Right lung (tissue), 2 donors: ENCODE measurements at regions not wholly inside any gene's neighbourhood (a gene's known extent, or its start where the extent isn't known, plus 50 kb on each side); places are given as distances from the start of the nearest gene placed in this dataset.

ENCODE experiments used
- DNase-seq, 2 donors: peaks; one replicate each; pipeline ENCODE4 v3.0.0-alpha.2; 2013

GRCh38 chr10:2188371-2188770, 451.0 kb upstream of the ADARB2 start:
- DNase-seq, result no peak

DNA sequence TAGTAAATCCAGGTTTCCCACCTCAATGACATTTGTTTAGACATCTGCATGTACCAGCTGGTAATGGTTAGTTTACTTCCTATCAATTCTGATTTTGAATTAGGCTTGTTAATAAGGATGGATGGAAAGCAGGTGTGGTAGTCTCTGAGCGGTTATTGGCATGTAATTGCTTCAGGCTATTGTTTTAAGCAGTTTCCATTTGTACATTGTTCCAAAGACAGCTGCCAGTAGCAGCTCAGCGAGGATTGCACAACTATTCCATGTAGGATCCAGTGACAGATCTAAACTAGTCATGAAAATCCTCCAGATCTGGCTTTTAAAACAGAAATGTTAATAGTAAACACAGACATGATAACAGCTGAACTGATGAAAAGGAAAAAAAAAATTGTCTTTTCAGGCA, 436.0 kb upstream of the ADARB2 start:
- DNase-seq, result no peak

GRCh38 chr10:2165771-2166460, 428.6 kb upstream of the ADARB2 start:
- DNase-seq, result peak in 1 of 2 donors; percentile 6

DNA sequence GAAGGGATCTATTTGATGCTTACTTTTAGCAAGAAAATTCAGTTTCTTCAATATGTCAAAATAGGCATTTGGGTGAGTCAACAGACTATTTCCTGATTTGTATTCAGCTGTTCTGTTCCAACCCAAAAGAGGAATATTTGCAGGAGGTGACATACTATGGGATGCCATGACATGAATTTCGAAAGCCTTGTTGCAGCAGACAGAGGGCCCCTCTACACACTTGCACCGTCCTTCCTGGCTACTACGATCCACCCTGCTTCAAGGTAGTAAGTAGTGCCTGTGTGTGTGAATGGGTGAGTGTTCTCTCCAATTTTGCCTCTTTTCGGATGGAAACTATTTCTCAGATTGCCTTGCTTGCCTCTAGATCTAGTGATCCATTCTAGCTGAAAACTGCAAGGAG, 413.0 kb upstream of the ADARB2 start:
- no peak for DNase-seq

DNA sequence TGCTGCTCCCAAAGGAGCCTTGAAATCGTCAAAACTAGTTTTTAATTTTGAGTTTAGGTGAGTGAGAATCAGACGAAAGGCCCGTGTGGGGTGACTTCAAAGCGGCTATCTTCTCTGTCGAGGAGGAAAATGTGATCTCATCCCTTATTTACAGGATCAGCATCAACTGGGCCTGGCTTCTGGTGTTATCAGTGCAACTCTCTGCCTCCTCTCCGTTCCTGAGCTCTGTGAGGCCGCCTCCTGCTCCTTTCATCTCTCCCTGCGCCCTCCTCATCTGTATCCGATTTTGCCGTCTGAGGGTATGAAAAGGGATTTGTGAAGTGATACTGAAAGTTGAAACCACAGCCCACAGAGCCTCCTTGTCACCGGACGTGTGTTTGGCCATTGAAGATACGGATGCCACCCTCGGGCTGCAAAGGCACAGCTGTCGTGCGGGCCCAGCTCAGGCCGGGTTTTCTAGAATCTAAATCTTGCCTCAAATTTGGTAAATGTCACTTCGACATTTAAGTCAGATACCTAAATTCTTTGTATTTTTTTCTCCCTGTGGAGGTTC, 408.7 kb upstream of the ADARB2 start:
- no peak for DNase-seq

DNA sequence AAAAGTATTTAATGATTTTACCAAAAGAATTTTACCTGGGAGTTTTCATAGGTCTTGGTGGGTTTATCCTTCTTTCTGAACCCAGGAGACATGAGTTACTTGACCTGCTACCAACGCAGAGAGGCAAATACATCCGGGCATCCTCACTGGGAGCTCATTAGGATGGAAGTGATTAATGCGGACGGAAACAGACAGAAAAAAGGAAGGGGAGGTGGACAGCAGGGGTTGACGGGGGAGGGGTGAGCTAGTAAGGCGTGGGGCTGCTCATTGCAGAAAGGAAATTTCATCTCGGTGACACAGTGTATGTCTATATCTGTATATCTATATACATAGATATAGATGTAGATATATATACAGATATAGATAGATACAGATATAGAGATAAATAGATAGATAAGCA, 408.2 kb upstream of the ADARB2 start:
- no peak for DNase-seq

DNA sequence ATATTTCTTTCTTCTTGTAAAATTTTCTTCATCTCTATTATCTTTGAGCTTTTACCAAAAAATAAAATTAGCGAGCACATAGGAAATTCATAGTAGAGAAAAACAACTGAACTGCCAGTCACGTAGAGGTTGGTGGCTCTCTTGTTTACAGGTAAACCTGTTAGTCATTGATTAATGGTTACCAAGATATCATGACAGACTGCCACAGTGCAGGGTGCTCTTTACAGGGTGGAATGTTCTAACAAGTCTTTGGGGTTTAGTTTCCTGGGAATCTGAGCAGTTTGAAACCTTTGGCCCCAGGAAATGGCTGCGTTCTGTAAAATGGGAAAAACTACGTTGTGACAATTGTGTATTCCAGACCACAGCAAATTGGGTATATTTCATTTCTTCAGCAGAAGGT, 407.3 kb upstream of the ADARB2 start:
- no peak for DNase-seq

GRCh38 chr10:2143213-2143835, 406.0 kb upstream of the ADARB2 start:
- peak; percentile 81 to 88 for DNase-seq

DNA sequence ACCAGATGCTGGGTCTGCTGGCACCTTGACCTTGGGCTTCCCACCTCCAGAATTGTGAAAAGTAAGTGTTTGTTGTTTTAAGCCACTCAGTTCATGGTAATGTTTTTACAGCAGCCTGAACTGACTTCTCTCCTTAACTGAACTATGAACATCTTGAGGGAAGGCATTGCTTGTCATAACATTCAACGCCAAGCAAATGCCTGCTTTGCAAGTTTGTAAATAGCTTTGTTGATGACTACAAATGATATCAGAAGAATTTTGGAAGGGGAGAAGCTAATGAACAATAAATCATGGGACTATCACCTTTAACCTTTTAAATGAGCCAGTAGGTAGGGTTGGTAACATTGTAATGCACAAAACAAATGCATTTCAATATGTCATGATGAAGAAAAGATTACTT, 402.4 kb upstream of the ADARB2 start:
- DNase-seq, result no peak

DNA sequence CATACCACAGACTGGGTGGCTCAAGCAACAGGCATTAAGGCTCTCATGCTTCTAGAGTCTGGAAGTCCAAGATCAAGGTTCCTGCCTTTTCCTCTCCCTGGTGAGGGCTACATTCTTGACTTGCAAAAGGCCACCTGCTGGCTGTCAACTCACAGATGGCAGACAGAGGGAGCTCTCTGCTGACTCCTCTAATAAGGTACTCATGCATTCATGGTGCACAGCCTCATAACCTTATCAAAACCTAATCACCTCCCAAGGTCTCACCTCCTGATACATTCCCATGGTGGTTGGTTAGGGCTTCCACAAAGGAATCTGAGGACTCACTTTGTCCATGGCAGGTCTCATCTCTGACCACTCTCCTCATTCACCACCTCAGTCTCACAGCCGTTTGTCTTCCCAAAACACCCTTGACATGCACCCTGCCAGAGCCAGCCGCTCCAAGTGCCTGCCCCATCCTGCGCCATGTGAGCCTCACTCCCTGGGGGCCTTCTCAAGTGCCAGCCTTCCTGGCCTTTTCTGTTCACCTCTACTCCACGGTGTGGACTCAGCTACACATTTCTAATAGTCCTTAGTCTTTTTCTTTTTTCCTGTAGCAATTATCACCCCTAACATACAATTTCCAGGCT, 400.3 kb upstream of the ADARB2 start:
- DNase-seq, result no peak

DNA sequence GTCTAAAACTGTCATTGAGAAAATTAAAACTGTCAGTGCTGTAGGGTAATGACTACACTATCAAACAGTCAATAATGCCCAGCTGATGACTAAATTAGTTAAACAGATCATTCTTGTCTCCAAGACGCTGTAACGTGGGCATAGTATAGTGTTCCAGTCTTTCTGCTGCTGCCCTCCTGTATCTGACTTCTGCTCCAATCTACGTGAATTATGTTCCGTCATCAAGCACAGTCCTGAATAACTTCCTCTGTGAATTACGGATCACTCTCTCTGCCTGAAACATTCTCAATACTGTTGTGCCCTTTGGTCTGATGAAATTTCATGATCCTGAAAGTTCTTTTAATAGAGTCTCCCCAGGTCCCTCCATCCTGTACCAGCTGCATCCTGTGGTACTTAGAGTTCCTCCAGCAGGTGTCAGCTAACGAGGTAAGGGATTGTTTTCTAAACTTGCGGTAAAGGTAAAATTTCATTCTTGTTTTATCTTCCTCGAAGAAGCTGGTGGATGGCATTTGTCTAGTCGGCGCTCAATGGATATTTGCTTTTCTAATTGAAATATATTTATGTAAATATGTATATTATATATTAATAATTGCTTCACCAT, 393.5 kb upstream of the ADARB2 start:
- no peak for DNase-seq

DNA sequence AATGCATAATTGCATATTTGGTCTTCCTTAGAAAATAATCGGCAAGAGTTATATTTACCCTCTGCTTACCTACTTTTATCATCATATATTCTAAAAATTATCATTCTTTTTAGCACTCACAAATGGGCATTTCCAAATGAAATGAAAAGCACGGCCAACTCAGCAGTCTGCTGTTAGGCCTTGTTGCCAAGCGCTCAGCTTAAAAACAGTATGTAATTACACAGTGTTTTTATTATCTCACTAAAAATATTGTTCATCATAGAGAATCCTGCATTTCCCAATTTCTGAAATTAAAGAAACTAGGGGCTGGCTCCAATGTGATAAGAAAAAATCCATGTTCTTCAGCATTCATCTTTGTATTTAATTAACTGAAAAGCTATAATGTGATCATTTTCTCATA, 391.7 kb upstream of the ADARB2 start:
- DNase-seq, result no peak

- no peak for DNase-seq
These were observed 386.8 kb upstream of the ADARB2 start for GRCh38 chr10:2124135-2124534.

DNA sequence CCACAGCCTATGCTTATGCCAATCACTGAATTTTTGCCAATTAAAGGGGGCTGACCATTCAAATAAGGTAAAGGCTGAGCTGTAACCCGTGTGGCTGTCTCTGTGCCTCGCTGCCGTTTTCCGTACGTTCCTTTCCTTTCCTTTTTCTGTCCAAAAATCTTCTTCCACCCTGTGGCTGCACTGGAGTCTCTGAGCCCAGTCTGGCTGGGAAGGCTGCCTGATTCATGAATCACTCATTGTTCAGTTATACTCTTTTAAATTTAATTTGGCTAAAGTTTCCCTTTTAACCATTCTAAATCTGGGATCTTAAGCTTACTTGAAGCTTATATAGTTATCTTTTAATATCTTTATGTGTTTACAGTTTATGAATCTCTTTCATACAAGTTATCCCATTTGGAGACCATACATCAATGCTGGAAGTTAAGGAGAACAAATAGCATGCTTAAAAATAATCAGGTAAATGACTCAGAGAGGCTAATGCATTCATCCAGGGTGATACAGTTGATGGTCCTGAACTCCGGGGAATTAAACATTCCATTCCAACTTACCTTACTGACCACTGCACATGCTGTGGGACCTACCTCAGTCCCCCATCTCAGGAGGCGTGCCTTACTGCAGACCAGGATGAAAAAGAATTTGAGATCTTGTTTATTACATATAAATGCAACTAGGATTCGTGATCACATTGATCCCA, 385.3 kb upstream of the ADARB2 start:
- DNase-seq, result no peak

- no peak for DNase-seq
These were observed 384.6 kb upstream of the ADARB2 start for GRCh38 chr10:2121929-2122328.

- DNase-seq, result no peak
These were observed 384.0 kb upstream of the ADARB2 start for GRCh38 chr10:2121315-2121714.

GRCh38 chr10:2120746-2121145, 383.4 kb upstream of the ADARB2 start:
- no peak for DNase-seq

GRCh38 chr10:2119316-2119715, 382.0 kb upstream of the ADARB2 start:
- DNase-seq, result no peak

- no peak for DNase-seq
These were observed 380.9 kb upstream of the ADARB2 start for GRCh38 chr10:2118201-2118600.

DNA sequence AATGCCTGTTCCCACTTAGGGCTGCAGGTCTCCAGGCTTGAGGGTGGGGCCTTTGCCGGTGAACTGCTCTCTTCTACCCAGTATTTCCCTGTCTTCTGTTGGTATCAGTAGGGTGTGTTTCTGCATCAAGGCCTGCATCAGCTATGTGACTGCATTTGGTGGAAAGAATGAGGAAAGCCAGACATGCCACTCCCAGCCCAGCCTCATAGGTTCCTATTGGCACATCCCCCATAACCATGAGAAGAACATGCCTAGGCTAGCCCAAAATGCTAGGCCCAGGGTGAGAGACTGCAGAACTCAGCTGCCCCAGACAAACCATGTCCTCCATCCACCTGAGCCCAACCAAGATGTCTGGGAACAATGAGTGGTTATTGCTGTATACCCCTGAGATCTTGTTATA, 380.3 kb upstream of the ADARB2 start:
- no peak for DNase-seq

GRCh38 chr10:2111965-2112364, 374.6 kb upstream of the ADARB2 start:
- no peak for DNase-seq

GRCh38 chr10:2108496-2108895, 371.2 kb upstream of the ADARB2 start:
- DNase-seq, result no peak
